IPS DF 19.7 (cell line): ENCODE measurements at regions not wholly inside any gene's neighbourhood (a gene's known extent, or its start where the extent isn't known, plus 50 kb on each side); places are given as distances from the start of the nearest gene placed in this dataset.
A peak's percentile ranks its signal among the peaks of the same experiment; 100 is the strongest.

ENCODE experiments used
- DNase-seq: peaks from one replicate; pipeline ENCODE4 v3.0.0-alpha.2; 2013; ENCODE audit warnings: low read depth, low spot score

DNA sequence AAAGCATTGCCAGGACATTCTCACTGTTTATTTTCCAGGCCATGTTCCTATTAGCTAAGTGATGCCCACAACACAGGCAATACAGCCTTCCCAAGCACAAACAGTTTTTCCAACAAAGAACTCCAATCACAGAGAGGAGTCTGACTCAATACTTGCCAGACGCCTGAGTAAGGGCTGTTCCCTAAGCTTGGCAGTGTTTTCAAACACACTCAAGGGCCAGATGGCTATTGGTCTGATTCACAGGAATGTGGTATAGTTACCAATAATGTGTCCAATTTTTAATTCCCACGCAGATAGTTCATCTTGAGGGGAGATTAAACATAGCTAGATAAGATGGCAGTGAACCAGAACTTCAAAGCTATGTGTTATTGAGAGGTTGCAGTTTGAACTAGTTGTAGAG lies 381.0 kb downstream of the SNAPC1 start:
- no peak for DNase-seq

DNA sequence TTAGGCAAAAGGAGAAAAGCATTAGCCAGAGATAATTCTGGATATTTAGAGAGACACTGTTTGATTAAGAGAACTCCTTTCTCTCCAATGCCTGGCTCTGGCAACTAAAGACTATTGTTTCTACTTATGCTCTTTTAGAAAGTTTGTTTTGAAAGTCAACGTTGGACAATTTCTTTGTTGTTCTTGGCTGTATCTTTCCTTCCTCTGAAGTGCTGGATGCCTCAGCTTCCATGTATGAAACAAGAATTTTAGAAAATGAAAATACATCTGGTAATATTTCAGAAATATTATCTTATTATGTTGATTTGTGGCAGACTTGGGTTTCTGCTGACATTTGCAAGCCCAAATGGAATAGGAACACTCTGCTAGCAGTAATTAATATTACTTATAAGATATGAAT lies 382.6 kb downstream of the SNAPC1 start:
- no peak for DNase-seq

DNA sequence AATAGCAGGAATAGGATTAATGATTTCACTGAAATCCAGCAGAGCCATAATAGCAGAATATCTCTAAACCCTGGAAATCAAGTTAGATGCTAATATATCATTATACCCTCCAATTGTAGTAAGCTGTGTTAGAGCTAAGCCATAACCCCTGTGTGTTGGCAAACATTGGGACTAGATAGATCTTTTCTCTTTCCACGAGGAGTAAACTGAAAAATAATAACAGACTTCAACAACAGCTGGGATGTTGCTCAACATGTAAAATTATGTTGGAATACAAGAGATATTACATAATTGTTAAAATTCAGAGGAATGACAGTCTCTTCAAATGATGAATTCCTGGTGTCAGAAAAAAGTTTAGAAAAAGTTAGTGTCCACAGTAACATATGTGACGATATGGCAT lies 383.8 kb downstream of the SNAPC1 start:
- DNase-seq = no peak

DNA sequence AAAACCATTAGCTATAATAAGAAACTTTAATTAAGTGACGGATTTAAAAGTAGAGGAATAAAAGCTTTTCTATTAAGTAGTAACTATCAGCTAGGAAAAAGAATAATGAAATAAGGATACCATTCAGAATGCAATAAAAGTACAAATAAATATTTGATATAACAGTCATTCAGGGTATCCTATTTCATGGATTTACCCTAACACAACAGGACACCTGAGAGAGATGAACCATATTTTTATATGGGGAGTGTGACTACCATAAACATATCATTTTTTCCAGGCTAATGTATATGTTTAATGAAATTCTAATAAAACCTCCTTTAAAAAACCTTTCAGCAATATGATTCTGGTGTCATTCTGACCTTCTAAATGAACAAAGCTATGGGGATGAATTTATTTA lies 393.8 kb downstream of the SNAPC1 start:
- no peak for DNase-seq

DNA sequence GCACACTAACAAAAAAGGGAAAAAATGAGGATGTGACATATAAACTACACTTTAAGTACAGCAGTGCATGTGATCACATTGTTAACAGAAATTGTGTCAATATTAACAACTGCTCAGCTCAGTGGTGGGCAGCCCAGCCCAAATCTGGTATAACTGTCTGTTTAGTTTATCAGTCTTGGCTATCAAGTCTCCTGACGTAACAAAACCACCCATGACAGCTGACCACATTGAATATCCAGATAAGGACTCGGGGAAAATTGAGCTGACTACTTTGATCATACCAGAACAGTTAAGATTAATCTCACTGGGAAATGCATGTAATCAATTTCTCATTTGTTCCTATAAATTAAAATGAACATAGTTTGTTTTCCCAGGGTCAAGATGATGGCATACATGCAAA lies 396.6 kb downstream of the SNAPC1 start:
- DNase-seq = no peak

DNA sequence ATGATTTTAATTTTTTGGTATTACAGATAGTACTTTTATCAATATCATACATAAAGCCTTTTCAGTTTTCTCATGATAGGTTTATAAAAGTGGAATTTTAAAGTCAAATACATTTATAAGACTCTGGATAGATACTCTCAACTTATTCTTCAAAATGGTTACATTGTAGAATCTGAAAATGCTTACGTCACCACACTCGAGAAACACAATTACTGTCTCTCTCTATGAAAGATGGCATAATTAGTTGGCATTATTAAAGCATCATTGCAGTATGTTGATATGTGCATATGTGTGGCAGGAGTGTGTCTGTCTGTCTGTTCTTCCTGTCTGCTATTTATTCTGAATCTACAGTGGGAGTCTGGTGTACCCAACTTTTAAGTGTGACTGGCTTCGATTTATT lies 397.1 kb downstream of the SNAPC1 start:
- no peak for DNase-seq

DNA sequence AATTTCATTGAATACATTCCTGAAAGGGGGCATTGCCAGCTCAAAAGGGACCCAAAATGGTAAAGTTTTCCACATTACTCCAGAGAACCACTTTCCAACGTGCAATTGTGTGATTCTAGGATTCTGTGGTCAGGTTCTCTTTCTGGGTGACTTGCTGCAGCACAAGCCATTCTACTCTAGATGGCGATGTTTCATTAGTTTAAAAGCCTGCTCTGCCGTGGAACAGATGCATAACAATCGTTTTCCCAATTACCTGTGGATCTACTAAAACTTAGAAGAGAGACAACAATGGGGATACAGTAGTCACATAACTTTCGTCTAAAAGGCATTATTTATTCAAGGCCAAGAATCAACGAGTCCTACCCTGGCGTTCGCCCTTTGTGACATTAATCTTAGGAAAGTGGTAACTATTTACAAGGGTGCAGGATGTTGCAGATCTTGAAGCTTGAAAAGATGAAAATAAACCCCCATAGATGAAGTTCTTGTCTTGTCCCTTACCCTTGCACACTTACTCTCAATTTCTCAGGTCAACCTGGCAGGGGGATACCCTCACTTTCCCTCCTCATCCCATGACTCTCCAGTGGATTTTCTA lies 400.9 kb downstream of the SNAPC1 start:
- no peak for DNase-seq

DNA sequence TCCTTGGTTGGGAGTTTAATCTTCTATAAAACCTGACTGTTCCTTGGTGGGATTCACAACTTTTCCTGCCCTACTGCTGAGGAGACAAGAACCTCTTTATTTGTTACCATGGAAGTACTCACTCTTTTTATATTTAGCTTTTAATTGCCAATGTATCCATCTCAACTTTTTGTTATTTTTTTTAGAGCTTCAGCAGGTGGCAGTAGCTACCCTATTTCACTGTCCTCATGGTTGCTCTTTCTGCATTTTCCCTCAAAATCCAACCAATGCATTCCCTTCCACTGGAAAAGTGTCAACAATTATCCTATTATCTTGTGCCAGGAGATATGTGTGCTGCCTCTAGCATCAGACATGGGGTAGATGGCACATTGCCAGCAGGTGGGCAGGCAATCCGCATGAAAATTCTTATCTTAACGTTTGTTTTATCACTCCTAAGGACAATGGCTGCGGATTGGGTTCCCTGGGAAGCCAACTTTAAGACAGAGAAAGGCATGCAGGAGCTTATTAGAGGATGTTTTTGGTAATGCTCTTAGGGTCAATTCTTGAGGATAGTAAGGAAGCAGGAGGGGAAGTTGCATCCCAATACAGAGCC lies 406.4 kb downstream of the SNAPC1 start:
- DNase-seq = no peak

DNA sequence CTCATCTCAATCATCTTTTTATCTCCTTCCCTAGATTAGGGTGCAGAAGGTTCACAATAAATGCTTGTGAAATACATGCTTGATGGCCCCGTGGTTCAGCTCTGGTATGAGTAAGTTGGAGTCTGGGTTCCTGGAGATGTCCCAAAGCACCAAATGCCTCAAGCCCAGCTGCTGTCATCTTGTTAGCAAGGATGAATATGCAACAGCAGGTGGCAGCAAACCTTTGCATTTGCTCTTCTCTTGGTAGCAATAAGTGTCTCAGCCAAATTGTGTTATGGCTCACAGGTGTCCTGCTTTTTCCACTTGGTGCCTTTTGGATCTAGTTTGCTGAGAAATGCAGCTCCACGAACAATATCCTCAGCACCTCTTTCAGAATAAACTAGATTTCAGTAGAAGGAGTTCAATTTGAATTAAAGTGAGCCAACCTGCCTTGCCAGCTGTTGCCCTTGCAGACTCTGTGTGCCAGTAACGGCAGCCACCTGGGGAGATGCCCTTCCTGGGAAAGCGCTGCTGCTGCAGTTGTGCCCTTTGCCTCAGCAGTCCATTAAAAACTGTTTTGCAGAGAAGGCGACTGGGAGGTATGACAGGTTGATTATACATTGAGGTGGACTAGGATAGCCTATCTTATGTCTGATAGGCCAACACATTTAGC lies 417.3 kb downstream of the SNAPC1 start:
- peak; percentile 63 for DNase-seq

DNA sequence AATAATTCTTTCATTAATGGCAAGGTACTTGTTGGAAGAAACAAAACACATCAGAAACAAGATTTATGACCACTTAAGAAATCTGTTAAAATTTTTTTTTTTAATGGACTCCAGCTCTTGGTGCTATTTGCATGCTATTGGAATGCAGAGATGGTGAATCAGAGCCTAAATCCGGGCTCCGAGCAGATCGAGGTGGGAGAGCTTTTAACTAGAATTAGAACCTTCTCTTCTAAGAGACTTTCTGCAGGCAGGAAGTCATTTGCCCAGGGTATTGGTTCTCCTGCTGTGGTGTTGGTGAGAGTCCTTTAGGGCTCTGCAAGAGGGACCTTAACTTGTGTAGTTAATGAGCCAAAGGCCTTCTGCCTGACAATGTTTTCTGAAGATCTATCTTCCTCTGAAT lies 419.4 kb downstream of the SNAPC1 start:
- no peak for DNase-seq

DNA sequence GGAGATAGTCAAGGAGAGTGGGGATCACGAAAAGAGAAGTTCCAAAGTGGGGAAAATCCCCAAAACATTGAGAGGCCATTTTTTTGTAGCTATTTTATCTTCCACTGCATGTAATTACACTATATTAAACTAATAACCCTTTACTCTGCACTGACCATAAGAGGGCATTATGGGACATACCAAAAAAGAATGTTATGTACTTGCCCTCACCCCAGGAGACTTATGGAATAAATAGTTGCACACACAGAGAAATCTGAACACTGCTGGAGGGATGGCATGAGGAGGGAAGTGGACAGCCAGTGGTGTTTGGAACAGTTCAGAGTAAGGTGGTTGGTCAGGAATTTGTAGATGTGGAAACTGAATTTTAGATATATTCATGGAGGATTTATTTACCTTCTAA lies 422.9 kb downstream of the SNAPC1 start:
- no peak for DNase-seq

DNA sequence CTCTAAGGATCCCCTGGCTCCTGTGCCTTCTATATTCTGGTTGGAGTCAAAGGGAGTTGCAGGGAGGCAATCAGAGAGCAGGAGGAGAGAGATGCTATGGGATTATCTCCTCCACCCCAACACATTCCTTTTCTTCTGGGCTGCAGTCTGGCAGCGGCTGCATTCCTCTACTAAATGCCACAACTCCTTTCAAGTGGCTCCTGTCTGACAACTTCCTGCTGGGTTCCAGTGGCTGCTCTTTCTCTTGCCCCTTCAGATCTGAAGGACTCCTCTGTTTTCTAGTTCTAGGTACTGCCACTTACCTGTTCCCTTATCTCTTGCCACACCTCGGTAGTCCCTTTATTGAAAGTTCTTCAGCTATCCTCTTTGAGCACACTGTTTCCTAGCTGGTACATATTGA lies 425.0 kb downstream of the SNAPC1 start:
- peak; percentile 25 for DNase-seq

DNA sequence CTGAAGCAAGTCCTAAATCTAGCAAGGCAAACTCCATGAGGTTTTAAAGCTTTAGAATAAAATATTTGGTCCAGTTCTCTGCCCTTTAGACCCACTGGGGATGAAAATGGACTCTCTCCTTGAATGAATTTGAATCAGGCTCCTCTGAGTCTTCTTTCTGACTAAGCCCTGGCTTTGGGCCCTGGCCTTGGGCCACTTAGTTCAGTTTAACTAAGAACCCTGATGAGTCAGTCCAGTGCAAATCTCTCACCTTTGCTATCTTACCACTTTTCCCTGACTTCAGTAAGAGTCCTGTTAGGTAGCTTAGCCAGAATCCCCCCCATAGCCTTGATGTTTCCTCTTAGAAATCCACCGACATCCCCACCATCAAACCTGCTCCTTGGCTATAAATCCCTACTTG lies 427.5 kb downstream of the SNAPC1 start:
- DNase-seq = no peak

DNA sequence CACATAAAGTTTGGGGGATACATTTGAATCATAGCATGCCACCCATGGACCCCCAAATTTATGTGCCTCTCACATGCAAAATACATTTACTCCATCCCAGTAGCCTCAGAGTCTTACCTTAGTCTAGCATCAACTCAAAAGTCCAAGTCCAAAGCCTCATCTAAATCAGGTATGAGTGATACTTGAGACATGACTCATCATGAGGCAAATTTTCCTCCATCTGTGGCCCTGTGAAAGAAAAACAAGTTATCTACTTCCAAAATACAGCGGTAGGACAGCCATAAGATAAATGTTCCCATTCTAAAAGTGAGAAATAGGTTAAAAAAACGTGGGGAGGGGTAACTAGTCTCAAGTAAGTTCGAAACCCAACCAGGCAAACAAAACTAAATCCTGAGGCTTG lies 444.2 kb downstream of the SNAPC1 start:
- no peak for DNase-seq

DNA sequence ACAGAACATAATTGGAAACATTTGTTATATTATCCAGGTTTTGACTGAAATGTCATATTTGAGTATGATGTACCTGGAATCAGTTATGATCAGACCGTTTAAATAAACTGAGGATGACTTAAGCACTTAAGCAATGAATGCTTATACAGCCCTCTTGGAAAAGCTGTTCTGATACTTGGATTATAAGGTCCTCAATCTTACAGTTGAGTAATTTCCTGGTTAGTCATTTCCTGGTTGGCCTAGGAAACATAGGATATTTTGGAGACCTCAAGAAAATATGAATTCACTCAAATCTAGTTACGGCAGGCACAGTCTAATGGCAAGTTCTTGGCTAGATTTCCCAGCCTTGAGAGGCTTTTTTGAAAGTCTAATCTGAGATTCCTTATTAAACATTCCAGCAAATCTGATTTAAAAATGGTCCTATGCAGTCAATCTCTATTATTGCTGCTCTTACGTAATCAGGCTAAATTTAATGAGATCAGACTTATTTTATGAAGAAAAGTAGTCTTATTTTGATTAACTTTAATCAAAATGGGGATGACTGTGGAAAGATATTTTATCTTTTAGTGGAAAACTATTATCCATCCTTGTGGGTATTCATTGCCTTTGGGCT lies 447.2 kb downstream of the SNAPC1 start:
- DNase-seq = no peak

DNA sequence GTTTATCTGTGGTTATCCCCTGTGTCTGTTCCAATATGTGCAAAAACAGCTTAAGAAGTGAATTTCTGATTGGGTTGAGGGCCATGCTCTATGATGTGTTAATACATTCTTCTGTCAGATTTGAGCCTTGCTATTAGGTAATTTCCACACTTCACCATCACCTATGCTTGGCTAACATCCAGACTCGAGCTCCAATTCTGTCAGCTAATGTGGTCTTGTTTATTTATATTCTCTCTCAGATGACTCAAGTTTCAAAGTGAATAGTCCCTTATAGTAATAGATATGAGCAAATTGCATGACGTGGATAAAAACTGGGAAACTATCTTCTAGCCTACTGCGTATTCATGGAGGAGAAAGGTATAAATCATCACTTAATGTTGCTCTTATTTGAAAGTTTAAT lies 451.3 kb downstream of the SNAPC1 start:
- DNase-seq = no peak

DNA sequence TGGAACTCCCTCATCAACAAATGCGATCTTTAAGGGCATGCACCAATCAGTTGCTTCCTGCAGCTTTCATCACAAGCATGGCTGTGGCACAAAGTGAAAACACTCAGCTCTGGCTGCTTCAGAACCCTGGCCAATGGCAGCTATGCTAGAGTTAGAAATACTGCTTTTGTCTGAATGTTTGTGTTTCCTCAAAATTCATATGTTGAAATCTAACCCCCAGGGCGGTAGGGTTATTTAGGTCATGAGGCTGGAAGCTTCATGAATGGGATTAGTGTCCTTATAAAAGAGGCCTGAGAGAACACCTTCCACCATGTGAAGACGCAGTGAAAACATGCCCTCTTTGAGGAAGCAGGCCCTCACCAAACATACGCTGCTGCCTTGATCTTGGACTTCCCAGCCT lies 453.9 kb downstream of the SNAPC1 start:
- DNase-seq = no peak

DNA sequence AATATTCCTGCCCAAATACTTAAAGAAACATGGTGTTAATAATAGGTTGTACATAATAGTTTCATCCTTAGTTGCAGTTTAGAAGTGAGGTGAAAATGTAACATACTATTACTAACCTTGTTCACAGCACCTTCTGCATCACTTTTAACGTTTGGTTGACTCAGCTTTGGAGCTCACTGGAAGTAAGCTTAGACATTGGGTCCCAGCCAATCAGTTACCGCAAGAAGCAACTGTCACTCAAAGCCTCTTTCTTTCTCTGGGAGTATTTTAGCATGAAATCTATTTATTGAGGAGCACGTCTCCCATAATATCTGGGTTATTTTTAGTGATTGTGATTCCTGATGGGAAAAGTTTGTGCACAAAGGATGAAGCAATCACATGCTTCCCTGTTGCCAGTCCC lies 472.6 kb downstream of the SNAPC1 start:
- no peak for DNase-seq

DNA sequence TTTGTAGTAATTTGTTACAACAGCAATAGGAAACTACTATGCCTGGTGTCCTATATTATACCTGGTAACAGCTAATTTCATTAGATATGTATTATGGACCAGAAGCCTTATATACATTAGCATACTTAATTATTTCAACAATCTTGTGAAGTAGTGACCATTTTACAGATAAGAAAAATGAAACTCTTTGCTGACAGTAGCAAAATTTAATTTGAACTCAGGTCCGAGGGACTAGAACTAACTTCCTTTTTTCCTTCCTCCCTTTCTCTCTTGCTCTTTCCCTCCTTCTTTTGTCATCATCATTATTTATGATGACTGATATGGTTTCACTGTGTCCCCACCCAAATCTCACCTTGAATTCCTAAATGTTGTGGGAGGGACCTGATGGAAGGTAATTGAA lies 482.0 kb downstream of the SNAPC1 start:
- no peak for DNase-seq

DNA sequence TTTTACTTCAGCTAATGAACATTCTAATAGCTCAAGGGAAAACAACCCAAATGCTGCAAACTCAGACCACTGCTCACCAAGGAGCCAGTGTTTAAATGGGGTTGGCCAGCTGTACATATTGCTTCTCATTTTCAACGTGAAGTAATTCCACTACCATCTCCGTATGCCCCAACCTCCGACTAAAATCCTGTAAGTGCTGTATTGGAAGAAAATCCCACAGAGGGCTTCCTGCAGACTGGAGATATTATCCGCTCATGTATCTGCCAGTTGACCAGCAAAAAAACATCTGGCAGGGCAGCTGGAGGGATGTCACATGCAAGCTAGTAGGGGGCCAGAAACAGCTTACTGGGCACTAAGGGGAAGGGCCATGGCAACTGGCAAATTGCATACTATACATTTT lies 485.0 kb downstream of the SNAPC1 start:
- DNase-seq = no peak

DNA sequence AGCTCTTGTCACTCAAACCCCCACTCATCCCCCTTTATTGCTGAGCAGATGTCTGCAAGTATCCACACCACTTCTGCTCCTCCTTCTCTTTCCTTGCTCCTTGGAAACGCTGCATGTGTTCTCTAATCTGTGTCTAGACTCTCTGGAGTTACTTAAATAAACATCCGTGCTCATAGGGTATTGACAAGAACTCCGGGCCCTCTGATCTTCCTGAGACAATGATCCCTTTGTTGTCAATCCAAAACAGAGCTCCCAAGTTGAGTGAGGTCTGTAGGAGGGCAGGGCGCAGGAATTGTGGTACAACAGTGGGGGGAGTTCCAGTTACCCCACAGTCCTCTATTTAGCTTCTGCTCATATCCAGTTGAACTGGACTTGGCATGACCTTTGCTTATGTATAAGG lies 489.0 kb downstream of the SNAPC1 start:
- no peak for DNase-seq

DNA sequence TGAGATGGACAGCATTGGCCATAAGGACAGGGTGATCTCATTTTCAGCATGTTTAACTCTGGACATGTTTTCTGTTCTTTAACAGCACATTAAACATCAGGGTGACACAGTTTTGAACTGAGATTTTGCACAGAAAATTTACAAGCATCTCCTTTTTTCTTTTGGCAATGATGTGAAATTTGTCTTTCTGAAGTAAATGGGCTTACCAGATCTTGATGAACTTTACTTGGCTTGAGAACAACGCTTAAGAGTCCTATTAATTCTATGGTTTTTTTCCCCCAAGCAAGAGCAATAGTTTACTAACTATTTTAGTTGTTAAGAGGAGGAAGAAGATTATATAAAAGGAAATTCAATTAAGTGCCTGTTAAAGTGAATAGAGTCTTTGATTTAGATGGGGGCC lies 491.0 kb downstream of the SNAPC1 start:
- DNase-seq = no peak

DNA sequence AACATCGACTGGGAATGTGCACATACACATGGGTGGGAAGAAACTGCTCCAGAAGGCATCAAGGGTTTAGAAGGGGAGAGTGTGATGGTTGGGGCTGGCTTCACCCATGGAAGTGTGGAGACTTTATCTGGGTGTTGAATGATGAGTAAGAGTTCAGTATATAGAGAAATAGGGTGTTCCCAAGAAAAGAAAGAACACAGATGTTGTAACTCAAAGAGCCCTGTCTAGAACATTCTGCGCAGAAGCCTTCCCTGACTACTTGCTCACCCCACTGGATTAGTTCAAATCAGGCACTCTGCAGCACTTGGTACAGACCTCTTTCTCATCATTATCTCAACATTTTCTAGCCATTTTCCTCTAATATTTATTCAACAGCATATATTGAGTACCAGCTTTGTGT lies 491.7 kb downstream of the SNAPC1 start:
- no peak for DNase-seq
